HCT116 (cell line): ENCODE measurements at regions not wholly inside any gene's neighbourhood (a gene's known extent, or its start where the extent isn't known, plus 50 kb on each side); places are given as distances from the start of the nearest gene placed in this dataset.

Experiments used
- ATAC-seq: fragments of 200-7000 bp; cut with Tn5 transposase; 2 replicates; pipeline ENCODE4 v1.9.1; 2020; ENCODE audit warnings: mild to moderate bottlenecking, moderate library complexity
- BruUV-seq: library from RNA; stranded (reverse); fragments of 400-500 nt; replicated peaks from 2 replicates; lab custom pipeline; 2021; lab: Mats Ljungman, UMichigan
- CTCF ChIA-PET: fragments of 300-600 bp; sonication (Branson Sonifier 250); formaldehyde crosslinking; loops from one replicate; lab custom pipeline; 2021; ENCODE audit warnings: antibody characterized with exemption; lab: Charles Lee
- POLR2A ChIA-PET: fragments of 300-600, 350-600 bp; sonication (Branson Sonifier 250); formaldehyde crosslinking; loops from one replicate; lab custom pipeline; 2021; ENCODE audit warnings: antibody characterized with exemption; lab: Charles Lee
- RAD21 ChIA-PET, 2 experiments: fragments of 300-600 bp; sonication (Branson Sonifier 250); formaldehyde crosslinking; loops; one replicate each; lab custom pipeline; 2023; ENCODE audit warnings: low total read pairs in 2 of 2; ENCODE audit not compliant: uncharacterized antibody in 2 of 2, unreplicated experiment in 2 of 2, low non-redundant PET in 1 of 2; lab: Charles Lee
- DNase-seq: peaks from one replicate; pipeline ENCODE4 v3.0.0-alpha.2; 2010; ENCODE audit warnings: low read depth, low spot score
- H2AFZ ChIP-seq: fragments of 200-600 bp; shearing (Covaris generic), sonication (generic); 2 replicates; pipeline ENCODE4 v1.6.1; 2017; ENCODE audit warnings: low read depth, mixed run types, mixed read lengths, antibody characterized with exemption, low read length; ENCODE audit not compliant: poor library complexity, severe bottlenecking
- H3K27ac ChIP-seq: 2 replicates; pipeline ENCODE4 v1.5.1; 2012; ENCODE audit warnings: low read depth, low read length
- H3K27me3 ChIP-seq: fragments of 200-600 bp; sonication (generic); 2 replicates; pipeline ENCODE4 v1.6.1; 2016; ENCODE audit warnings: mixed run types, low read length, mixed read lengths; ENCODE audit not compliant: insufficient read depth
- H3K36me3 ChIP-seq, 2 experiments: fragments of 200-500 bp in 1 of 2; fragments of 200-600 bp in 1 of 2; sonication (Bioruptor generic) in 1 of 2; sonication (generic) in 1 of 2; 2 replicates each; pipeline versions ENCODE4 v1.5.1 to v1.6.1; 2014 to 2016; ENCODE audit warnings: low read length in 2 of 2, inconsistent platforms in 1 of 2, mixed read lengths in 1 of 2, mixed run types in 1 of 2; ENCODE audit not compliant: insufficient read depth in 2 of 2, control insufficient read depth in 1 of 2
- H3K4me1 ChIP-seq, 2 experiments: fragments of 200-600 bp in 1 of 2; sonication (generic) in 1 of 2; 2 replicates each; pipeline versions ENCODE4 v1.5.1 to v1.6.1; 2012 to 2017; ENCODE audit warnings: low read length in 2 of 2, inconsistent platforms in 1 of 2, mild to moderate bottlenecking in 1 of 2, mixed read lengths in 1 of 2, mixed run types in 1 of 2, moderate library complexity in 1 of 2; ENCODE audit not compliant: insufficient read depth in 2 of 2, control insufficient read depth in 1 of 2
- H3K4me2 ChIP-seq: fragments of 200-600 bp; sonication (generic); 2 replicates; pipeline ENCODE4 v1.6.1; 2017; ENCODE audit warnings: mixed run types, low read length, mixed read lengths
- H3K4me3 ChIP-seq, 2 experiments: fragments of 200-600 bp in 1 of 2; sonication (generic) in 1 of 2; replicated peaks in 1 of 2; 2 replicates each; pipeline ENCODE4 v1.5.1; 2011 to 2016; ENCODE audit warnings: low read length in 2 of 2, control low read depth in 1 of 2, low read depth in 1 of 2, mild to moderate bottlenecking in 1 of 2, mixed read lengths in 1 of 2, mixed run types in 1 of 2
- H3K79me2 ChIP-seq: fragments of 200-600 bp; sonication (generic); 2 replicates; pipeline ENCODE4 v1.6.1; 2017; ENCODE audit warnings: mild to moderate bottlenecking, mixed run types, low read length, moderate library complexity, mixed read lengths; ENCODE audit not compliant: insufficient read depth
- H3K9ac ChIP-seq: fragments of 200-600 bp; sonication (generic); 2 replicates; pipeline ENCODE4 v1.6.1; 2016; ENCODE audit warnings: low read length, mixed read lengths
- H3K9me2 ChIP-seq: fragments of 200-600 bp; sonication (generic), shearing (Covaris generic); 2 replicates; pipeline ENCODE4 v1.6.1; 2017; ENCODE audit warnings: mixed run types, mild to moderate bottlenecking, moderate library complexity; ENCODE audit not compliant: insufficient read depth
- H3K9me3 ChIP-seq, 2 experiments: fragments of 200-500 bp in 1 of 2; fragments of 200-600 bp in 1 of 2; sonication (Bioruptor generic) in 1 of 2; sonication (generic) in 1 of 2; 2 replicates each; pipeline ENCODE4 v1.6.1; 2014 to 2017; ENCODE audit warnings: low read length in 2 of 2, mixed read lengths in 2 of 2, inconsistent platforms in 1 of 2, low read depth in 1 of 2, mild to moderate bottlenecking in 1 of 2, mixed run types in 1 of 2, moderate library complexity in 1 of 2; ENCODE audit not compliant: control insufficient read depth in 1 of 2, insufficient read depth in 1 of 2
- H4K20me1 ChIP-seq: fragments of 200-600 bp; sonication (generic), shearing (Covaris generic); 2 replicates; pipeline ENCODE4 v1.6.1; 2017; ENCODE audit warnings: mixed run types, mild to moderate bottlenecking, moderate library complexity; ENCODE audit not compliant: insufficient read depth
- ATF3 ChIP-seq: IDR thresholded peaks from 2 replicates; pipeline ENCODE4 v1.6.1; 2012
- CBX3 ChIP-seq: IDR thresholded peaks from 2 replicates; pipeline ENCODE4 v1.6.1; 2012; ENCODE audit warnings: low read depth
- CEBPB ChIP-seq: IDR thresholded peaks from 2 replicates; pipeline ENCODE4 v1.6.1; 2012; ENCODE audit warnings: low read depth
- EGR1 ChIP-seq: IDR thresholded peaks from 2 replicates; pipeline ENCODE4 v1.6.1; 2012; ENCODE audit warnings: low read depth
- ELF1 ChIP-seq: IDR thresholded peaks from 2 replicates; pipeline ENCODE4 v1.6.1; 2012; ENCODE audit warnings: low read depth, borderline replicate concordance
- EZH2 ChIP-seq: fragments of 200-600 bp; sonication (generic); IDR thresholded peaks from 2 replicates; pipeline ENCODE4 v1.6.1; 2017; ENCODE audit warnings: antibody characterized with exemption, mixed run types
- FOSL1 ChIP-seq: IDR thresholded peaks from 2 replicates; pipeline ENCODE4 v1.6.1; 2012; ENCODE audit warnings: low read depth
- JUND ChIP-seq: IDR thresholded peaks from 2 replicates; pipeline ENCODE4 v1.6.1; 2012
- RAD21 ChIP-seq: IDR thresholded peaks from 2 replicates; pipeline ENCODE4 v1.6.1; 2012; ENCODE audit warnings: low read depth, mild to moderate bottlenecking
- SP1 ChIP-seq: IDR thresholded peaks from 2 replicates; pipeline ENCODE4 v1.6.1; 2012; ENCODE audit warnings: low read depth
- YY1 ChIP-seq: IDR thresholded peaks from 2 replicates; pipeline ENCODE4 v1.6.1; 2011; ENCODE audit warnings: low read length, low read depth, moderate library complexity, mild to moderate bottlenecking; ENCODE audit not compliant: insufficient replicate concordance; ENCODE audit errors: extremely low read depth
- ZBTB33 ChIP-seq: IDR thresholded peaks from 2 replicates; pipeline ENCODE4 v1.6.1; 2011; ENCODE audit warnings: mild to moderate bottlenecking, low read length, moderate library complexity; ENCODE audit not compliant: insufficient replicate concordance; ENCODE audit errors: extremely low read depth
- ZFX ChIP-seq: fragments of 450-650 bp; IDR thresholded peaks from 2 replicates; pipeline ENCODE4 v1.6.1; 2017
- ZNF274 ChIP-seq: fragments of 200-500 bp; sonication (Bioruptor generic); IDR thresholded peaks from 2 replicates; pipeline ENCODE4 v1.6.1; 2014; ENCODE audit warnings: mild to moderate bottlenecking, low read depth, low read length, inconsistent platforms
- intact Hi-C: fragments of 100-400 bp; cut with micrococcal nuclease; formaldehyde crosslinking; loops from 2 replicates; pipeline ENCODE4 v1.10.0; 2022

GRCh38 chr13:39941236-39941635 lies 285.8 kb downstream of the COG6 start (continued):
- TF ChIP-seq ZBTB33 (no peak), ATF3 (no peak), RAD21 (no peak), ELF1 (no peak), CBX3 (no peak), YY1 (no peak), JUND (no peak)

- TF ChIP-seq ZBTB33 = no peak
- TF ChIP-seq JUND = no peak
- no peak for TF ChIP-seq YY1
- TF ChIP-seq SP1 = no peak
- no peak for TF ChIP-seq ZNF274
- TF ChIP-seq CEBPB = no peak
- no peak for TF ChIP-seq FOSL1
- no peak for TF ChIP-seq EGR1
- no peak for TF ChIP-seq ZFX
- no peak for TF ChIP-seq EZH2
- no peaks in the 10 kb centered on the region for H3K36me3 ChIP-seq
- 0 out of 4 replicates have a peak, but pooled peaks cover 0 to 3% of the 10 kb centered on the region in 2 experiments for H3K4me1 ChIP-seq
- H3K9me2 ChIP-seq = no peaks in the 10 kb centered on the region
- H3K4me3 ChIP-seq = no peak overlapping the region
- ChIA-PET POLR2A (interaction anchor here (0.7 kb wide), 1 partner anchor 742 kb away, joined by 3 read pairs; no protein-coding TSS in a partner anchor), RAD21 (no interaction called here), CTCF (interaction anchor here (0.9 to 1.9 kb wide), 13 partner anchors 8 to 741 kb away, joined by 3 to 25 read pairs (median 4); no protein-coding TSS in a partner anchor)
- DNase-seq (no peak), ATAC-seq (peak; percentile 26)
- no peak overlapping the region for H3K27ac ChIP-seq
- H3K79me2 ChIP-seq = no peaks in the 10 kb centered on the region
- no TSS peak for BruUV-seq
- no peak overlapping the region for H3K4me2 ChIP-seq
- H3K27me3 ChIP-seq = no peaks in the 10 kb centered on the region
- no peaks in the 10 kb centered on the region for H3K9me3 ChIP-seq
- H3K9ac ChIP-seq = no peak overlapping the region
- intact Hi-C loops = loop anchor here (2.0 kb wide), 1 partner anchor 741 kb away; no protein-coding TSS in a partner anchor
- no peaks in the 10 kb centered on the region for H4K20me1 ChIP-seq
- no peak overlapping the region for H2AFZ ChIP-seq
Measured at GRCh38 chr13:39941911-39942551, 286.6 kb downstream of the COG6 start.
